ENCODE measurements at regions not wholly inside any gene's neighbourhood (a gene's known extent, or its start where the extent isn't known, plus 50 kb on each side); places are given as distances from the start of the nearest gene placed in this dataset.
A peak's percentile ranks its signal among the peaks of the same experiment; 100 is the strongest.

- no TSS peak for BruUV-seq (replicated peaks)
- Histone ChIP-seq H3K79me1 (ENCODE audit: low read depth in 1 of 2, low read length in 2 of 2) (no peaks in the 10 kb centered on the region), H3K9me3 (ENCODE audit: control insufficient read depth, insufficient read depth, low read length) (no peaks in the 10 kb centered on the region), H4K20me1 (ENCODE audit: insufficient read depth, low read length) (no peaks in the 10 kb centered on the region), H4K8ac (ENCODE audit: low read depth in 2 of 2, low read length in 2 of 2) (no peak overlapping the region), H3K9me1 (ENCODE audit: insufficient read depth, low read length) (no peaks in the 10 kb centered on the region), H4K5ac (ENCODE audit: low read depth, low read length) (no peak overlapping the region), H2AK5ac (ENCODE audit: low read depth, low read length) (no peak overlapping the region), H3K4me2 (ENCODE audit: low read depth, low read length) (no peak overlapping the region), H2BK20ac (ENCODE audit: low read depth, low read length) (no peak overlapping the region), H3K14ac (replicated peaks; ENCODE audit: low read depth, low read length) (no peak overlapping the region), H2BK5ac (ENCODE audit: low read depth, low read length, poor library complexity, severe bottlenecking) (no peak overlapping the region), H3K9ac (ENCODE audit: low read depth, low read length) (no peak overlapping the region), H3K4ac (ENCODE audit: low read depth, low read length) (no peak overlapping the region), H3K23ac (ENCODE audit: low read depth, low read length) (no peak overlapping the region), H3K36me3 (ENCODE audit: control insufficient read depth, insufficient read depth, low read length) (no peaks in the 10 kb centered on the region), H3K27ac (ENCODE audit: insufficient read depth, low read length) (no peak overlapping the region), H2AK9ac (replicated peaks; ENCODE audit: low read depth, low read length, poor library complexity) (no peak overlapping the region), H3K18ac (ENCODE audit: low read depth, low read length) (no peak overlapping the region), H3K56ac (ENCODE audit: extremely low read depth, insufficient read depth, low read length) (no peak overlapping the region), H3K27me3 (ENCODE audit: control insufficient read depth, insufficient read depth, low read length) (no peaks in the 10 kb centered on the region), H4K91ac (ENCODE audit: insufficient read depth, low read depth, low read length) (no peak overlapping the region), H2AFZ (replicated peaks; ENCODE audit: low read length, poor library complexity) (no peak overlapping the region), H2BK15ac (ENCODE audit: low read depth, low read length) (no peak overlapping the region), H3K4me3 (ENCODE audit: insufficient read depth, low read depth, low read length) (no peak overlapping the region), H2BK120ac (ENCODE audit: low read depth, low read length) (no peak overlapping the region), H3K4me1 (ENCODE audit: control insufficient read depth, insufficient read depth, low read length) (no peaks in the 10 kb centered on the region)
- CTCF ChIA-PET: no interaction called here
- intact Hi-C loops (cut with micrococcal nuclease) (no loop called here), in situ Hi-C loops (cut with MboI; ENCODE audit: low sequenced_read_pairs) (no loop called here), dilution Hi-C loops (cut with HindIII; ENCODE audit: low sequenced_read_pairs, unreplicated experiment) (no loop called here)
- ATAC-seq (ENCODE audit: low read depth) (no peak), DNase-seq (no peak)
- TF ChIP-seq NFE2L2 (IDR thresholded peaks at IDR 0.05; ENCODE audit: low read depth, low read length): peak; percentile 83
- TF ChIP-seq, protein P1, sequence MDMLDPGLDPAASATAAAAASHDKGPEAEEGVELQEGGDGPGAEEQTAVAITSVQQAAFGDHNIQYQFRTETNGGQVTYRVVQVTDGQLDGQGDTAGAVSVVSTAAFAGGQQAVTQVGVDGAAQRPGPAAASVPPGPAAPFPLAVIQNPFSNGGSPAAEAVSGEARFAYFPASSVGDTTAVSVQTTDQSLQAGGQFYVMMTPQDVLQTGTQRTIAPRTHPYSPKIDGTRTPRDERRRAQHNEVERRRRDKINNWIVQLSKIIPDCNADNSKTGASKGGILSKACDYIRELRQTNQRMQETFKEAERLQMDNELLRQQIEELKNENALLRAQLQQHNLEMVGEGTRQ (IDR thresholded peaks at IDR 0.05; ENCODE audit: low read depth, low read length): no peak
- TF ChIP-seq MAZ (IDR thresholded peaks at IDR 0.05; ENCODE audit: borderline replicate concordance, low read depth, low read length): no peak
- POLR2A ChIA-PET (ENCODE audit: unreplicated experiment): no interaction called here
These were observed 98.0 kb downstream of the SPRY2 start for GRCh38 chr13:80242728-80243427.

All from IMR-90 (cell line).